ENCODE measurements at regions not wholly inside any gene's neighbourhood (a gene's known extent, or its start where the extent isn't known, plus 50 kb on each side); places are given as distances from the start of the nearest gene placed in this dataset.

- DNase-seq (ENCODE audit: low read depth in 1 of 2, low spot score in 1 of 2) = no peak
Measured at GRCh38 chr5:123855609-123856008, 343.6 kb downstream of the CSNK1G3 start.

DNA sequence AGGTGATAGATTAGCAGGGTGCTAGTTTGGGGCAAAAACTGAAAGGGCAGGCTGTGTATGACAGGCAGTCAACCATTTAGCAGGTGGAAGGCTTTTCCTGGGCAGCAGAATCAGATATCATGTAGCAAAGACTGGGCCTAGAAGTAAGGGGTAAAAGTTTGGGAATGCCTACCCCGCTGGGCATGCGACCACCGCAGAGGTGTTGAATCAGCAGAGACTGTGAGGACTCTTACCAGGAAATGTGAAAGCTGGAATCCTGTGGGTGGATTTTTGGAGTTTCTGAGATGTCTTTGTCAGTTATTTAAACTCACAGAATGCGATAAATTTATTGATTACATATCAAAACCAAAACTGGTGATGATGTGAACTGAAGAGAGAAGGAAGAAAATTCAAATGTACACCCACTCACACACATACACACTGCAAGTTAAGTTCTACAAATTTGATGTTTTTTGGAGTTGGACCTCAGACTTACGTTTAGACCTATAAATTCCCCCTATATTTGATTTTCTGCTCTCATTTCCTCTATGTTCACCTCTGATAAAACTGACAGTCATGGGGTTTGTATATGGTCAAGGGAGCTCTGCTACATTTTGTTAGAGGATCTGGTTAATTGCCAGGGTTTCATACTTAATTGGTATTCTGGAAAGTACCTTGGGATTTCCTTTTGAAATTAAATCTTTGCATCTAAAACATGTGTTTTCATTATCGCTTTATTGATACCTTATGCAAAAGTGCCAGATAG, 333.6 kb downstream of the CSNK1G3 start:
- no peak for DNase-seq (ENCODE audit: low read depth in 1 of 2, low spot score in 1 of 2)

DNA sequence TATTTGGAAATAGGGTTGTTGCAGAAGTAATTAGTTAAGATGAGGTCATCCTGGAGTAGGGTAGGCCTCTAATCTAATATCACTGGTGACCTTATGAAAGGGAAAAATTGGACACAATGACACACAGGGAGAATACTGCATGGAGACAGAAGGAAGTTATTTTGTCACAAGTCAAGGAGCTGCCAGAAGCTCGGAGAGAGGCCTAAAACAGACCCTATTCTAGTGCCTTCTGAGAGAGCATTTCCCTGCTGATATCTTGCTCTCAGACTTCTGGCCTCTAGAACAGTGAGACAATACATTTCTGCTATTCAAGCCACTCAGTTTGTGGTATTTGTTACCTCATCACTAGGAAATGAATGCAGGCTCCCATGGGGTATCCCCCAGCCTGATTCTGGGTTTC, 332.9 kb downstream of the CSNK1G3 start:
- DNase-seq (ENCODE audit: low read depth in 1 of 2, low spot score in 1 of 2) = no peak

DNA sequence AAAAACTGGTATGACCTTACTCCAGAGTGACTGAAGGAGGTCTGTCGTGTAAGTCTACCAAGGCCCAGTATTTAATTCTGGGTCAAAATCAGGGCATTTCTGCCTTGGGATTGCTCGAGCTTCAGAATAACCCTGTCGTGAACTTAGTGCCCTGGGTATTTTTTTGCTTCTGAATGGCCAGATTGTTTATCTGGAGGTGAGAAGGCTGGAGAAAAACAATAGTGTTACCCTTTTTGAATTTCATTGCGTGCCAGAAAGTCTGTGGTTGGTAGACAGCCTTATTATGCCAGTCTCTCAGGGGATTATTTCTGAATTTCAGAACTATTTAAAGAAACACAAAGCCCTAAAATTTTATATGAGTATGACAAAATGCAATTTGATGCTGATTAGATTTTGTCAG, 323.4 kb downstream of the CSNK1G3 start:
- no peak for DNase-seq (ENCODE audit: low read depth in 1 of 2, low spot score in 1 of 2)

- no peak for DNase-seq (ENCODE audit: low read depth in 1 of 2, low spot score in 1 of 2)
Measured at GRCh38 chr5:123830575-123830974, 318.6 kb downstream of the CSNK1G3 start.

DNA sequence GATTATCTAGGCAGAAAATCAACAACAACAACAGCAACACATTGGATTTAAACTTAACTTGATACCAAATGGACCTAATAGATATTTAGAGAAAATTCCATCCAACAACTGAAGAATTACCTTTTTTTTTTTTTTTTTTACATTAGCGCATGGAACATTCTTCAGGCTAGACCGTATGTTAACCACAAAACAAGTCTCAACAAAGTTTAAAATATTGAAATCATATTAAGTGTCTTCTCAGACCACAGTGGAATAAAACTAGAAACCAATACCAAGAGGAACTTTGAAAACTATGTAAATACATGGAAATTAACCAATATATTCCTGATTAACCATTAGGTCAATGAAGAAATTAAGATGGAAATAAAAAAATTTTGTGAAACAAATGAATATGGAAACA, 315.8 kb downstream of the CSNK1G3 start:
- DNase-seq (ENCODE audit: low read depth in 1 of 2, low spot score in 1 of 2) = no peak

DNA sequence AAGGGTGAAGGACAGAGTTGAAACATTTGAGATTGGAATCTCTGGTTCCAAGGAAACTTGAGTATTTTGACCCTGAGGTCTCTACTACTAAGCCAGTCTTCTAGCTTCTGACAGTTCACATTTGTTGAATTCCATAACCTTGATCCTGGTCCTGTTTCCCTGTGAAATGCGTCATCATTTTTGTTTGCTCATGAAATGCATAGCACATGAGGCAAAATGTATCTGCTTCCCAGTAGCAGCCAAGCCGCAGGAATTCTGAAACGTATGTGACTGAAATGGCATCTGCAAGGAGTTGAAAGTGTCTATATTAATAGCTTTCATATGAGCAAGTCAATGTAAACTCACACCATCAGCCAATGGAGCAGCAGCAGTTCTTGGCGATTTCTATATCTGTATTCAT, 307.9 kb downstream of the CSNK1G3 start:
- no peak for DNase-seq (ENCODE audit: low read depth in 1 of 2, low spot score in 1 of 2)

DNA sequence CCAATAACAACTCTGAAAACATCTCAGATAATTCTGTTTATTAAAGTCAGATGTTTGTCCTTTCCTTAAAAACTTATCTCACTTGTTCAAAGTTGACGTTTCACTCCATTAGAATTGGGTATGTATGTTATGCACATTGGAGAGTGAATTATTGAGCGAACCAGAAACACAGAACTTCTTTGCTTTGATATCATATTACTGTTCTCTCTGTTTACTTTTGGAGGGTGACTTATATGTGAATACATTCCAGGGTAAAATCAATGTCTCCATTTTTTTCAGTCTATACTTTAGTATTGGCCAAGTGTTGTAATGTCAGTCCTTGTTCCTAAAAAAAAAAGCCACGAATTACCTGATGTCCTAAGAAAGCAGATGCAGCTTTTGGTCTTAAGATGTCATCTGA, 307.4 kb downstream of the CSNK1G3 start:
- no peak for DNase-seq (ENCODE audit: low read depth in 1 of 2, low spot score in 1 of 2)

DNA sequence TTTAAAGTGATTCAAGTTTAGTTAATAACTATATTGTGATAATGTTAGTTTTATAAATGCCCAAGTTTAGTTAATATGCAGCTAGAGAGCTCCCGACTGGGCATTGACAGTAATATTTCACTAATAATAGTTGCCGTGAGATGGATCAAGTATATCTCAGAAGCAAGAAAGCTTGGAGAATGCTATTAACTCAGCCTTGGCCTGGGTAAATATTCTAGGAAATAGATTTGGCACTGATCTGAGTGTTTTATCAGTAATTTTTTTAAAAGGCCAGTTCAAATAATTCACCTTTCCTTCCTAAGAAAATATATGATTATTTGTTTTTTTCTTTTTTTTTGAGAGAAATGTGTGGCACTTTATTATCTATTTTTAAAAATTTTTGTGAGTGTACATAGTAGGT, 305.3 kb downstream of the CSNK1G3 start:
- no peak for DNase-seq (ENCODE audit: low read depth in 1 of 2, low spot score in 1 of 2)

GRCh38 chr5:123814801-123815470, 303.0 kb downstream of the CSNK1G3 start:
- DNase-seq (ENCODE audit: low read depth in 1 of 2, low spot score in 1 of 2) = no peak

DNA sequence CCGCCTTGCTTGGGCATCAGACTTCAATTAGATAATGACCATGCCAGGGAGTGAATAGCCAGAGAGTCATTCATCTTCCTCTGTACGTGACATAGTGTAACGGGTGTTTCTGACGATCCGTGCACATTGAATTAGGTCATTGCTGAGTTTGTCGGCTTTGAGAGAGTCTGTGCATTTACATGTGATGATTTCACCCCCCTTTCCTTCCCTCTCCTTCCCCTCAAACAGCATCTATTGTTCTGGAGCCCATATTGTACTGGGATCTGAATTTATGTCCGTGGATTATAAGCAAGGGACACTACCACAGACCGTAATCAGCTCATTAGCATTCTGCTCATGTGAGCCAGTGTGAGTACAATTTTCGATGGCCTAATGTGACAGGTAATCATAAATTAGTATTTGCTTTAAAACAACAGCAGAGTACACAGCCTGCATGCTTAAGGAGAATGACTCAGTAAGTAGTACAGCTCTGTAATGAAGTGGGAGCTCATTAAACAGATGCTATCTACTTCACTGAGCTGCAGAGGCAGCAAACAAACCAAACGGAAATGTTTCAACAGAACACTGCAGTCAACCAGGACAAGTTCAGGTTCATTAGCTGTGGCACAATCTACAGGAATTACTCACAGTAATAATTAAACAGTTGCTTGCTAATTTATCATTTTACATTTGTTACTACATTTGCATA, 302.1 kb downstream of the CSNK1G3 start:
- no peak for DNase-seq (ENCODE audit: low read depth in 1 of 2, low spot score in 1 of 2)

GRCh38 chr5:123813264-123813663, 301.3 kb downstream of the CSNK1G3 start:
- no peak for DNase-seq (ENCODE audit: low read depth in 1 of 2, low spot score in 1 of 2)

- DNase-seq (ENCODE audit: low read depth in 1 of 2, low spot score in 1 of 2) = no peak
Measured at GRCh38 chr5:123811831-123812230, 299.9 kb downstream of the CSNK1G3 start.

DNA sequence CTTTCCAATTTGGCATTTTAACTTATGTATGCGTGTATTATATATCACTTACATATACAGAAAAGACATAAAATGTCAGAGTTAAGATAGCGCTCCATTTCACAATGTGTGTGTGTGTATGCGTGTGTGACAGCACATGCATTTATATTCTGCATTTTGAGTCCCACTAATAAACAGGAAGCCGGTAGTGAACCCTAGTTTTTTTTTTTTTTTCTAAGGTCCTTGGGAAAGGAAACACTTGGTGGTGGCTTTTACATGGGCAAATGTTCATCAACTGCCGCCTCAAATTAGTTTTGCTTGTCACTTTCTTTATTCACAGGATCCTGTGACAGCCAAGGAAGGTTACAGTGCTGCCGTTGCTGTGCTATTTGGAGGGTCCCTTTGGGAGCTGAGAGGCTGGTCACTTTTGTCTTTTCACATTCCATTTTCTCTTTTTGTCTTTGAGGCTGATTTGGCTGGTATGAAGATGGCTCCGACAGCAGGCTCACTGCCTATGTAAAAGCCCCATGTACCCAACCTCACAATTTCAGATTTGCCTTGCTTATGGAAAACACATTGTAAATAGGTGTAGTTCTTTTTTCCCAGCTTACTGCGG, 298.9 kb downstream of the CSNK1G3 start:
- DNase-seq (ENCODE audit: low read depth in 1 of 2, low spot score in 1 of 2) = no peak

DNA sequence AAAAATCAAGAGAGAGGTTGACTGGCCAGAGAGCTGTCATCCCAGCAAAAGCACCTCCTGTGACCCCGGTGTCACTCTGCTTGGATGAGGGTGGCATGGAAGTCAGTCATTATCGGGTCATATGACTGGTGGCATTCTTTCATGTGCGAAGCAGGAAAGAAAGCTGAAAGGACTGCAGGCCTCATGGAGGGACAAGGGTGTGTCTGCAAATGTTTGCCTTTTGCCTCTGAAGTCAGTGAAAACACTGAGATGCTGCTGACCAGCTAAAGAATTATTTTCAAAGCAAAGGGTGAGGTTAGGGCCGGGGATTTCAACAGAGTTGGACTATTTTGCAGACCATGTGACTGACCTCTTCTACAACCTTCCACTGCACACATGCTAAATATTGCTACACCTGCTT, 298.3 kb downstream of the CSNK1G3 start:
- no peak for DNase-seq (ENCODE audit: low read depth in 1 of 2, low spot score in 1 of 2)

GRCh38 chr5:123809594-123810221, 297.7 kb downstream of the CSNK1G3 start:
- DNase-seq (ENCODE audit: low read depth in 1 of 2, low spot score in 1 of 2) = no peak

DNA sequence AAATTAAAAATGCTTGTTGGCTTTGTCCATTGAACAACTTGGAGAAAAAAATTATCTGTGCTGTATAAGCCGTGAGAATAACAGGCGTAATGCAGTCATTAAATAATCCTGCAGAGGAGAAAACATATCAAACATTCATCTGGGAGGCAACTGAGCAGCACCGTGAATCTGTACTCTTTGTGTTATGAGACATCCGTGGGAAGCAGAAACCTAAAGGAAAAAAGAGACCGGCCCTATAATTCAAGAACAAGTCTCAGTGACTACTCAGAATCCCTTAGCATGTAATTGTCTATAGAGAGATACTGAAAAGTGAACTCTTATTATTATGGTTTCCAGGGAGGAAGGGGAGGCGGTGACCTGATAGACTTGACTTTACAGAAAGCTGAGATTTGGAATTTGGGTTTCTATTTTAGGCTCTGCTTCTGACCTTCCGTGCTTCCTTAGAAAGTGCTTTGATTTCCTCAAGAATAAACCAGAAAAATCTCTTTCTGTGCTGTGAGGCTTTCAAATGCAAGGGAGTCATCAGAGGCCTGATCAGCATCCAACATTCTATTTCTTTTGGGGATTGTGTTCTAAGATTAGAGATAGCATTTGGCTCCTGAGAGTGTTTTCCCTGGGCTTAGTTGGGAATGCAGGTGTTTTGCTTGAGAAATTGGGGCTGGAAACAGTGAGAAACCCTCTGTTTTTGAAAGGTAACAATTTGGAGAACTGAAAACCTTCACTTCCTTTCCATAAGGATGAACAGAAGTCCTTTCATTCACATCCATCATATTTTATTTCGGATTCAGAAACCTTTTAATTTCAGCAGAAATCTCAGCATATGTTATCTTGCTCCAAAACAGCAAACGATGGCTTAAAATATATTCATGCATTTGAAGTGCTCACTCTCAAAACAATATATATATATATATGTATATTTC, 296.7 kb downstream of the CSNK1G3 start:
- DNase-seq (ENCODE audit: low read depth in 1 of 2, low spot score in 1 of 2) = no peak

GRCh38 chr5:123807177-123807945, 295.4 kb downstream of the CSNK1G3 start:
- DNase-seq (ENCODE audit: low read depth in 1 of 2, low spot score in 1 of 2) = no peak

DNA sequence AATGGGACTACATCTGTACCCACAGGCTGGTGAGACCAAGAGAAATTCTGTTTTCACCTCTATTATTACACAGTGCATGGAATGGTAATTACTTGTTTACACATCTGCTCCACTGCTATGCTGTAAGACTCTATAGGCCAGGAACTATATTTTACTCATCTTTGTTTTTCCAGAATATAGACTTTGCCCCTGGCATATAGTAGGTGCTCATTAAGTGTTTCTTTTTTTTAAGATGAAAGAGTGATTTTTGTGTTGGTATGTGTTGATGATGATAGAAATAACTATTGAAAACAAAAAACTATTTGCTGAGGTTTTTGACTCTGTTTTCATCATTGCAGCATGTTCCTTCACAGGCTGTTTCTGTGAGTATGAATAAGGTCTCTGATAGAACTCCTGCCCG, 294.7 kb downstream of the CSNK1G3 start:
- DNase-seq (ENCODE audit: low read depth in 1 of 2, low spot score in 1 of 2) = no peak

GRCh38 chr5:123805300-123805699, 293.3 kb downstream of the CSNK1G3 start:
- no peak for DNase-seq (ENCODE audit: low read depth in 1 of 2, low spot score in 1 of 2)

Data from activated T-helper 1 cell treated with anti-CD3 and anti-CD28 coated beads, Interleukin-2, amount 50 U/mL, for 16 hours (primary cell).